ENCODE measurements at regions not wholly inside any gene's neighbourhood (a gene's known extent, or its start where the extent isn't known, plus 50 kb on each side); places are given as distances from the start of the nearest gene placed in this dataset.

GRCh38 chr10:83691791-83692596 lies 447.3 kb upstream of the GHITM start:
- H3K27me3 Mint-ChIP-seq (ENCODE audit: low read depth, unreplicated experiment): no peaks in the 10 kb centered on the region
- Histone ChIP-seq H3K4me3 (ENCODE audit: insufficient read depth, low read depth, low read length) (no peak overlapping the region), H3K27me3 (ENCODE audit: insufficient read depth, low read length) (no peaks in the 10 kb centered on the region), H3K4me2 (ENCODE audit: low read length) (no peak overlapping the region), H3K27ac (ENCODE audit: low read depth, low read length) (no peak overlapping the region), H2AFZ (ENCODE audit: low read depth, low read length) (no peak overlapping the region), H3K9me3 (ENCODE audit: insufficient read depth, low read depth, low read length) (no peaks in the 10 kb centered on the region), H4K20me1 (ENCODE audit: insufficient read depth, low read length) (no peaks in the 10 kb centered on the region), H3K79me2 (ENCODE audit: insufficient read depth, low read length) (no peaks in the 10 kb centered on the region), H3K9ac (ENCODE audit: low read length) (no peak overlapping the region), H3K36me3 (ENCODE audit: insufficient read depth, low read length) (no peaks in the 10 kb centered on the region), H3K4me1 (ENCODE audit: insufficient read depth, low read length) (no peaks in the 10 kb centered on the region)
- no peak for FAIRE-seq
- H3K4me1 Mint-ChIP-seq (ENCODE audit: low read depth, unreplicated experiment): peaks cover 5% of the 10 kb centered on the region
- no peak overlapping the region for H3K27ac Mint-ChIP-seq (ENCODE audit: unreplicated experiment)
- DNase-seq (ENCODE audit: low read depth): peak; percentile 30
- H3K9me3 Mint-ChIP-seq (ENCODE audit: unreplicated experiment): peaks cover under 1% of the 10 kb centered on the region
- no peak overlapping the region for H3K4me3 Mint-ChIP-seq (ENCODE audit: unreplicated experiment)
- no peak for TF ChIP-seq EZH2 (IDR thresholded peaks at IDR 0.05; ENCODE audit: insufficient read depth, low read length)
- H3K36me3 Mint-ChIP-seq (ENCODE audit: low read depth, unreplicated experiment): no peaks in the 10 kb centered on the region

- TF ChIP-seq, protein P1, sequence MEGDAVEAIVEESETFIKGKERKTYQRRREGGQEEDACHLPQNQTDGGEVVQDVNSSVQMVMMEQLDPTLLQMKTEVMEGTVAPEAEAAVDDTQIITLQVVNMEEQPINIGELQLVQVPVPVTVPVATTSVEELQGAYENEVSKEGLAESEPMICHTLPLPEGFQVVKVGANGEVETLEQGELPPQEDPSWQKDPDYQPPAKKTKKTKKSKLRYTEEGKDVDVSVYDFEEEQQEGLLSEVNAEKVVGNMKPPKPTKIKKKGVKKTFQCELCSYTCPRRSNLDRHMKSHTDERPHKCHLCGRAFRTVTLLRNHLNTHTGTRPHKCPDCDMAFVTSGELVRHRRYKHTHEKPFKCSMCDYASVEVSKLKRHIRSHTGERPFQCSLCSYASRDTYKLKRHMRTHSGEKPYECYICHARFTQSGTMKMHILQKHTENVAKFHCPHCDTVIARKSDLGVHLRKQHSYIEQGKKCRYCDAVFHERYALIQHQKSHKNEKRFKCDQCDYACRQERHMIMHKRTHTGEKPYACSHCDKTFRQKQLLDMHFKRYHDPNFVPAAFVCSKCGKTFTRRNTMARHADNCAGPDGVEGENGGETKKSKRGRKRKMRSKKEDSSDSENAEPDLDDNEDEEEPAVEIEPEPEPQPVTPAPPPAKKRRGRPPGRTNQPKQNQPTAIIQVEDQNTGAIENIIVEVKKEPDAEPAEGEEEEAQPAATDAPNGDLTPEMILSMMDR (IDR thresholded peaks at IDR 0.05; ENCODE audit: insufficient read depth, low read depth, low read length): no peak
- no peak for TF ChIP-seq EZH2 (IDR thresholded peaks at IDR 0.05; ENCODE audit: insufficient read depth, low read length)
- Histone ChIP-seq H3K9ac (ENCODE audit: low read length) (no peak overlapping the region), H2AFZ (ENCODE audit: low read depth, low read length) (no peak overlapping the region), H3K4me2 (ENCODE audit: low read length) (no peak overlapping the region), H3K79me2 (ENCODE audit: insufficient read depth, low read length) (no peaks in the 10 kb centered on the region), H3K4me1 (ENCODE audit: insufficient read depth, low read length) (no peaks in the 10 kb centered on the region), H3K27me3 (ENCODE audit: insufficient read depth, low read length) (no peaks in the 10 kb centered on the region), H4K20me1 (ENCODE audit: insufficient read depth, low read length) (no peaks in the 10 kb centered on the region), H3K27ac (ENCODE audit: low read depth, low read length) (no peak overlapping the region), H3K36me3 (ENCODE audit: insufficient read depth, low read length) (no peaks in the 10 kb centered on the region), H3K9me3 (ENCODE audit: insufficient read depth, low read depth, low read length) (no peaks in the 10 kb centered on the region), H3K4me3 (ENCODE audit: insufficient read depth, low read depth, low read length) (no peak overlapping the region)
- Mint-ChIP-seq H3K27ac (ENCODE audit: unreplicated experiment) (no peak overlapping the region), H3K9me3 (ENCODE audit: unreplicated experiment) (peaks cover 2% of the 10 kb centered on the region), H3K27me3 (ENCODE audit: low read depth, unreplicated experiment) (no peaks in the 10 kb centered on the region), H3K4me3 (ENCODE audit: unreplicated experiment) (no peak overlapping the region), H3K4me1 (ENCODE audit: low read depth, unreplicated experiment) (peaks cover 14% of the 10 kb centered on the region), H3K36me3 (ENCODE audit: low read depth, unreplicated experiment) (no peaks in the 10 kb centered on the region)
- no peak for DNase-seq (ENCODE audit: low read depth)
- no peak for FAIRE-seq
Measured at GRCh38 chr10:83698899-83699298, 440.4 kb upstream of the GHITM start.

DNA sequence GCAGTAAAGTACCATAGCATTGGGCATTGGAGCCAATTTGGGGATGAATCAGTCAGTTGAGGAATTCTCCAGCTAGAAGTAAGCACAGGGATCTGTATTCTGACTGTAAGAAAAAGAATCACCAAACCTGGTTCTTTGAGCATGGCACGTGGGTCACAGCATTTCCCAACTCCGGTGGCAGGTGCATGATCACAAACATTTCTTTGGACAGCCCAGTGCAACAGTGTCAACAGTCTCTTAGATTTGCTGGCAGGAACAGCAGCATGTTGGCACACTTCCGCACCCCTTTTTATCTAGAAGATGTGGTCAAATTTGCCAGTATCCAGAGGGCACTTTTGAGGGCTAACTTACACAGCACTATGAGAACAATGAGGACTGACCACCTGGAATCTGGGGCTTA lies 437.5 kb upstream of the GHITM start:
- TF ChIP-seq, protein P1 (IDR thresholded peaks at IDR 0.05; ENCODE audit: insufficient read depth, low read depth, low read length): no peak
- TF ChIP-seq EZH2 (IDR thresholded peaks at IDR 0.05; ENCODE audit: insufficient read depth, low read length): no peak
- FAIRE-seq (no peak), DNase-seq (ENCODE audit: low read depth) (no peak)
- Histone ChIP-seq H3K27ac (ENCODE audit: low read depth, low read length) (no peak overlapping the region), H3K36me3 (ENCODE audit: insufficient read depth, low read length) (no peaks in the 10 kb centered on the region), H3K79me2 (ENCODE audit: insufficient read depth, low read length) (no peaks in the 10 kb centered on the region), H3K9me3 (ENCODE audit: insufficient read depth, low read depth, low read length) (no peaks in the 10 kb centered on the region), H3K9ac (ENCODE audit: low read length) (no peak overlapping the region), H4K20me1 (ENCODE audit: insufficient read depth, low read length) (no peaks in the 10 kb centered on the region), H2AFZ (ENCODE audit: low read depth, low read length) (no peak overlapping the region), H3K4me2 (ENCODE audit: low read length) (no peak overlapping the region), H3K27me3 (ENCODE audit: insufficient read depth, low read length) (no peaks in the 10 kb centered on the region), H3K4me3 (ENCODE audit: insufficient read depth, low read depth, low read length) (no peak overlapping the region), H3K4me1 (ENCODE audit: insufficient read depth, low read length) (no peaks in the 10 kb centered on the region)
- no peak overlapping the region for H3K27ac Mint-ChIP-seq (ENCODE audit: unreplicated experiment)
- H3K27me3 Mint-ChIP-seq (ENCODE audit: low read depth, unreplicated experiment): no peaks in the 10 kb centered on the region
- H3K4me3 Mint-ChIP-seq (ENCODE audit: unreplicated experiment): no peak overlapping the region
- no peaks in the 10 kb centered on the region for H3K36me3 Mint-ChIP-seq (ENCODE audit: low read depth, unreplicated experiment)
- peaks cover 14% of the 10 kb centered on the region for H3K4me1 Mint-ChIP-seq (ENCODE audit: low read depth, unreplicated experiment)
- peaks cover 2% of the 10 kb centered on the region for H3K9me3 Mint-ChIP-seq (ENCODE audit: unreplicated experiment)
